Astrocyte (in vitro differentiated cells and primary cell): ENCODE measurements at regions not wholly inside any gene's neighbourhood (a gene's known extent, or its start where the extent isn't known, plus 50 kb on each side); places are given as distances from the start of the nearest gene placed in this dataset.

ENCODE experiments used
- CTCF ChIP-seq: IDR thresholded peaks from 2 replicates; pipeline ENCODE4 v1.5.1; 2011; ENCODE audit warnings: low read depth, mild to moderate bottlenecking, inconsistent platforms, low read length, moderate library complexity; ENCODE audit not compliant: insufficient read depth
- EZH2 ChIP-seq: IDR thresholded peaks from 2 replicates; pipeline ENCODE4 v1.6.1; 2012; ENCODE audit warnings: mild to moderate bottlenecking, low read length, inconsistent platforms; ENCODE audit not compliant: insufficient read depth

- TF ChIP-seq CTCF (no peak), EZH2 (no peak)
Observed at GRCh38 chr10:78547905-78548304, 514.2 kb downstream of the RPS24 start.
